Body of pancreas (tissue), 4 donors: ENCODE measurements at regions not wholly inside any gene's neighbourhood (a gene's known extent, or its start where the extent isn't known, plus 50 kb on each side); places are given as distances from the start of the nearest gene placed in this dataset.

Experiments used
- CTCF ChIP-seq, 7 experiments: fragments of 450-650 bp in 4 of 7; fragments of 200-600 bp in 3 of 7; sonication (generic) in 3 of 7; IDR thresholded peaks; one replicate each; pipeline ENCODE4 v1.5.1; 2016 to 2019; ENCODE audit warnings: antibody characterized with exemption in 7 of 7
- POLR2A ChIP-seq, 3 donors: fragments of 450-650 bp; IDR thresholded peaks; one replicate each; pipeline ENCODE4 v1.6.1; 2016; ENCODE audit warnings: antibody characterized with exemption in 3 of 3, mild to moderate bottlenecking in 2 of 3

- TF ChIP-seq CTCF (IDR thresholded peaks at IDR 0.05) (no peak), POLR2A (IDR thresholded peaks at IDR 0.05) (no peak)
Measured at GRCh38 chr1:34693081-34693480, 61.8 kb upstream of the GJB5 start.
